H1 (cell line): ENCODE measurements at regions not wholly inside any gene's neighbourhood (a gene's known extent, or its start where the extent isn't known, plus 50 kb on each side); places are given as distances from the start of the nearest gene placed in this dataset.

Experiments
- CTCF ChIA-PET: fragments of 300-600 bp; sonication (Branson Sonifier 250); formaldehyde crosslinking; loops from one replicate; lab custom pipeline; 2021; ENCODE audit not compliant: partially characterized antibody; lab: Charles Lee
- POLR2A ChIA-PET: fragments of 300-600 bp; sonication (Branson Sonifier 250); formaldehyde crosslinking; loops from one replicate; lab custom pipeline; 2021; ENCODE audit warnings: inconsistent platforms; ENCODE audit not compliant: partially characterized antibody; lab: Charles Lee
- DNase-seq, 2 experiments: peaks; one replicate each; pipeline versions ENCODE4 v3.0.0 to v3.0.0-alpha.2; 2010 to 2022; ENCODE audit warnings: low spot score in 2 of 2, low read depth in 1 of 2, mixed read lengths in 1 of 2
- FAIRE-seq: peaks from 2 replicates; lab custom pipeline; 2011; peaks lifted over from hg19 to GRCh38; lab: Jason Lieb, UNC
- H2AFZ ChIP-seq: 2 replicates; pipeline ENCODE4 v1.8.1; 2012; ENCODE audit warnings: low read length, inconsistent platforms
- H2AK5ac ChIP-seq: 2 replicates; pipeline ENCODE4 v1.6.1; 2013; ENCODE audit warnings: low read depth, low read length
- H2BK120ac ChIP-seq: replicated peaks from 2 replicates; pipeline ENCODE3; 2013; ENCODE audit warnings: low read depth, low read length, inconsistent platforms
- H2BK12ac ChIP-seq: 2 replicates; pipeline ENCODE4 v1.6.1; 2013; ENCODE audit warnings: low read depth, low read length
- H2BK15ac ChIP-seq: 2 replicates; pipeline ENCODE4 v1.6.1; 2013; ENCODE audit warnings: low read length
- H2BK20ac ChIP-seq: 2 replicates; pipeline ENCODE4 v1.6.1; 2013; ENCODE audit warnings: low read length
- H2BK5ac ChIP-seq: 2 replicates; pipeline ENCODE4 v1.6.1; 2013; ENCODE audit warnings: low read depth, low read length
- H3K14ac ChIP-seq: 2 replicates; pipeline ENCODE4 v1.6.1; 2013; ENCODE audit warnings: inconsistent platforms; ENCODE audit not compliant: insufficient read length
- H3K18ac ChIP-seq: 2 replicates; pipeline ENCODE4 v1.6.1; 2013; ENCODE audit warnings: low read length; ENCODE audit errors: extremely low read depth
- H3K23ac ChIP-seq: 2 replicates; pipeline ENCODE4 v1.6.1; 2013; ENCODE audit warnings: inconsistent platforms; ENCODE audit not compliant: insufficient read length
- H3K23me2 ChIP-seq: 2 replicates; pipeline ENCODE4 v1.6.1; 2013; ENCODE audit warnings: low read depth, low read length
- H3K27ac ChIP-seq: 2 replicates; pipeline ENCODE4 v1.6.1; 2011; ENCODE audit warnings: low read depth, low read length, inconsistent platforms
- H3K27me3 ChIP-seq, 4 experiments: replicated peaks in 1 of 4; 1 replicate in 1 of 4; 2 replicates in 3 of 4; pipeline versions ENCODE4 v1.6.1 to v1.8.1; 2011 to 2013; ENCODE audit warnings: low read length in 3 of 4, mild to moderate bottlenecking in 3 of 4, inconsistent platforms in 2 of 4, mixed read lengths in 2 of 4, moderate library complexity in 1 of 4; ENCODE audit not compliant: control insufficient read depth in 3 of 4, insufficient read depth in 3 of 4; ENCODE audit errors: extremely low read depth in 1 of 4
- H3K36me3 ChIP-seq, 4 experiments: 2 replicates each; pipeline versions ENCODE4 v1.6.1 to v1.8.1; 2011 to 2013; ENCODE audit warnings: mild to moderate bottlenecking in 4 of 4, low read length in 3 of 4, moderate library complexity in 2 of 4, control low read depth in 1 of 4, inconsistent platforms in 1 of 4; ENCODE audit not compliant: insufficient read depth in 4 of 4, control insufficient read depth in 2 of 4
- H3K4ac ChIP-seq: replicated peaks from 2 replicates; pipeline ENCODE3; 2013; ENCODE audit warnings: low read length, low read depth, mixed read lengths, inconsistent platforms; ENCODE audit not compliant: insufficient read length
- H3K4me1 ChIP-seq, 4 experiments: replicated peaks in 1 of 4; 1 replicate in 1 of 4; 2 replicates in 3 of 4; pipeline versions ENCODE4 v1.6.1 to v1.8.1; 2011 to 2013; ENCODE audit warnings: low read length in 3 of 4, inconsistent platforms in 2 of 4, mixed read lengths in 1 of 4; ENCODE audit not compliant: insufficient read depth in 4 of 4, control insufficient read depth in 3 of 4
- H3K4me2 ChIP-seq, 2 experiments: 2 replicates each; pipeline versions ENCODE4 v1.6.1 to v1.8.1; 2011 to 2013; ENCODE audit warnings: low read depth in 2 of 2, low read length in 2 of 2, control low read depth in 1 of 2, inconsistent platforms in 1 of 2, mild to moderate bottlenecking in 1 of 2; ENCODE audit not compliant: insufficient read depth in 1 of 2
- H3K4me3 ChIP-seq, 4 experiments: fragments of 200-600, 300-600 bp in 1 of 4; sonication (generic), shearing (Covaris generic), sonication (Bioruptor Twin) in 1 of 4; 2 replicates each; pipeline versions ENCODE4 v1.5.1 to v1.8.1; 2011 to 2016; ENCODE audit warnings: low read length in 4 of 4, low read depth in 3 of 4, control low read depth in 2 of 4, inconsistent platforms in 2 of 4, mild to moderate bottlenecking in 2 of 4, mixed read lengths in 1 of 4, moderate library complexity in 1 of 4; ENCODE audit not compliant: insufficient read depth in 2 of 4; ENCODE audit errors: extremely low read depth in 1 of 4
- H3K56ac ChIP-seq: replicated peaks from 2 replicates; pipeline ENCODE3; 2013; ENCODE audit warnings: low read depth, mild to moderate bottlenecking, mixed read lengths, low read length, inconsistent platforms; ENCODE audit not compliant: insufficient read length
- H3K79me1 ChIP-seq: 2 replicates; pipeline ENCODE4 v1.6.1; 2013; ENCODE audit warnings: low read depth, low read length, control low read depth
- H3K79me2 ChIP-seq, 2 experiments: 2 replicates each; pipeline versions ENCODE4 v1.6.1 to v1.8.1; 2012 to 2013; ENCODE audit warnings: low read length in 2 of 2, mild to moderate bottlenecking in 2 of 2, inconsistent platforms in 1 of 2; ENCODE audit not compliant: insufficient read depth in 2 of 2, control insufficient read depth in 1 of 2
- H3K9ac ChIP-seq, 4 experiments: replicated peaks in 1 of 4; 1 replicate in 1 of 4; 2 replicates in 3 of 4; pipeline versions ENCODE4 v1.6.1 to v1.8.1; 2011 to 2013; ENCODE audit warnings: low read depth in 3 of 4, low read length in 3 of 4, control low read depth in 2 of 4, mild to moderate bottlenecking in 2 of 4, moderate library complexity in 2 of 4, inconsistent platforms in 1 of 4; ENCODE audit errors: extremely low read depth in 1 of 4
- H3K9me3 ChIP-seq, 2 experiments: 2 replicates each; pipeline versions ENCODE4 v1.6.1 to v1.8.1; 2012 to 2013; ENCODE audit warnings: mild to moderate bottlenecking in 2 of 2, moderate library complexity in 2 of 2, control low read depth in 1 of 2, inconsistent platforms in 1 of 2, low read depth in 1 of 2, low read length in 1 of 2, mixed read lengths in 1 of 2; ENCODE audit not compliant: insufficient read depth in 2 of 2
- H4K20me1 ChIP-seq, 2 experiments: replicated peaks in 1 of 2; 2 replicates each; pipeline versions ENCODE3 to v1.8.1; 2011 to 2013; ENCODE audit warnings: inconsistent platforms in 2 of 2, low read length in 2 of 2, mild to moderate bottlenecking in 1 of 2; ENCODE audit not compliant: insufficient read depth in 2 of 2, control insufficient read depth in 1 of 2
- H4K5ac ChIP-seq: 2 replicates; pipeline ENCODE4 v1.6.1; 2013; ENCODE audit warnings: low read length, low read depth, mixed read lengths, inconsistent platforms; ENCODE audit not compliant: insufficient read length
- H4K8ac ChIP-seq: 2 replicates; pipeline ENCODE4 v1.8.0; 2013; ENCODE audit warnings: mild to moderate bottlenecking, moderate library complexity, low read length, inconsistent platforms; ENCODE audit not compliant: insufficient read depth; ENCODE audit errors: extremely low read depth
- H4K91ac ChIP-seq: replicated peaks from 2 replicates; pipeline ENCODE3; 2013; ENCODE audit warnings: low read length, mixed read lengths, inconsistent platforms; ENCODE audit not compliant: insufficient read length
- GABPA ChIP-seq: IDR thresholded peaks from 2 replicates; pipeline ENCODE4 v1.6.1; 2011; ENCODE audit warnings: mild to moderate bottlenecking, low read length, moderate library complexity, borderline replicate concordance; ENCODE audit not compliant: insufficient read depth
- WGBS, 2 experiments: shearing (Covaris generic) in 1 of 2; methylation state at CpG; one replicate each; pipeline versions ENCODE4 v1.1.6 to v1.1.7; 2013 to 2015; ENCODE audit warnings: low lambda C conversion rate in 2 of 2, mixed read lengths in 2 of 2, inconsistent platforms in 1 of 2, low coverage in 1 of 2, missing lambda C conversion rate in 1 of 2; ENCODE audit not compliant: insufficient replicate concordance in 2 of 2, insufficient coverage in 1 of 2, insufficient read length in 1 of 2; ENCODE audit errors: extremely low coverage in 1 of 2, missing lambda C conversion rate in 1 of 2; 5-methylcytosine and 5-hydroxymethylcytosine counted together

GRCh38 chr10:30210296-30210695 is 138.8 kb downstream of the MTPAP start:
- Histone ChIP-seq H3K23ac (no peak overlapping the region), H4K5ac (no peak overlapping the region), H2BK12ac (no peak overlapping the region), H4K8ac (no peak overlapping the region), H3K9ac (no peak overlapping the region), H3K4ac (no peak overlapping the region), H3K18ac (no peak overlapping the region), H3K4me1 (no peaks in the 10 kb centered on the region), H2AFZ (no peak overlapping the region), H2BK5ac (no peak overlapping the region), H2AK5ac (no peak overlapping the region), H3K36me3 (no peaks in the 10 kb centered on the region), H2BK20ac (no peak overlapping the region), H3K9me3 (no peaks in the 10 kb centered on the region), H2BK15ac (no peak overlapping the region), H4K20me1 (no peaks in the 10 kb centered on the region), H3K79me1 (no peaks in the 10 kb centered on the region), H3K56ac (no peak overlapping the region), H3K23me2 (no peaks in the 10 kb centered on the region), H3K27me3 (no peaks in the 10 kb centered on the region), H3K79me2 (no peaks in the 10 kb centered on the region), H2BK120ac (no peak overlapping the region), H3K14ac (no peak overlapping the region), H3K4me3 (no peak overlapping the region), H4K91ac (no peak overlapping the region), H3K27ac (no peak overlapping the region), H3K4me2 (no peak overlapping the region)
- FAIRE-seq = no peak
- no peak for DNase-seq
- WGBS, 2 experiments = 78% methylated on average over 4 of the region's 4 CpGs; no CpG with 5 or more reads in 1 of the 2 experiments
- POLR2A ChIA-PET = no interaction called here
- CTCF ChIA-PET = interaction anchor here (1.6 kb wide), 1 partner anchor 12 kb away, joined by 4 read pairs; no protein-coding TSS in a partner anchor
- TF ChIP-seq GABPA = no peak
- TF ChIP-seq, all 59 proteins: peak for 0
